Upper lobe of left lung (tissue), 6 donors: ENCODE measurements at regions not wholly inside any gene's neighbourhood (a gene's known extent, or its start where the extent isn't known, plus 50 kb on each side); places are given as distances from the start of the nearest gene placed in this dataset.
A peak's percentile ranks its signal among the peaks of the same experiment; 100 is the strongest.

ENCODE experiments used
- ATAC-seq, 2 donors: fragments of 200-7000 bp; cut with Tn5 transposase; one replicate each; pipeline ENCODE4 v1.9.1; 2022; ENCODE audit warnings: mild to moderate bottlenecking in 2 of 2, moderate library complexity in 2 of 2; ENCODE audit not compliant: low FRiP score in 2 of 2
- DNase-seq, 2 donors: peaks; one replicate each; pipeline ENCODE4 v3.0.0-alpha.2; 2019 to 2020
- H3K27ac ChIP-seq, 4 donors: fragments of 200-600 bp; sonication (generic); one replicate each; pipeline ENCODE4 v1.5.1; 2016 to 2019
- H3K27me3 ChIP-seq, 4 donors: fragments of 200-600 bp; sonication (generic); one replicate each; pipeline ENCODE4 v1.5.1; 2017 to 2019
- H3K36me3 ChIP-seq, 4 donors: fragments of 200-600 bp; sonication (generic); one replicate each; pipeline ENCODE4 v1.5.1; 2016 to 2019
- H3K4me1 ChIP-seq, 4 donors: fragments of 200-600 bp; sonication (generic); one replicate each; pipeline ENCODE4 v1.5.1; 2018 to 2019
- H3K4me3 ChIP-seq, 4 donors: fragments of 200-600 bp; sonication (generic); one replicate each; pipeline ENCODE4 v1.5.1; 2017 to 2019; ENCODE audit warnings: mild to moderate bottlenecking in 2 of 4, moderate library complexity in 1 of 4
- H3K9me3 ChIP-seq, 4 donors: fragments of 200-600 bp; sonication (generic); one replicate each; pipeline ENCODE4 v1.5.1; 2018 to 2019
- CTCF ChIP-seq, 6 experiments: fragments of 450-650 bp in 4 of 6; fragments of 200-600 bp in 2 of 6; sonication (generic) in 2 of 6; IDR thresholded peaks; one replicate each; pipeline ENCODE4 v1.5.1; 2016 to 2019; ENCODE audit warnings: antibody characterized with exemption in 6 of 6
- EP300 ChIP-seq, 4 donors: sonication (generic); formaldehyde crosslinking; IDR thresholded peaks; one replicate each; pipeline ENCODE4 v1.5.1; 2017; ENCODE audit warnings: antibody characterized with exemption in 4 of 4, control low read depth in 2 of 4
- POLR2A ChIP-seq, 4 donors: fragments of 450-650 bp; IDR thresholded peaks; one replicate each; pipeline ENCODE4 v1.5.1; 2016 to 2017; ENCODE audit warnings: antibody characterized with exemption in 4 of 4, mild to moderate bottlenecking in 2 of 4
- POLR2AphosphoS5 ChIP-seq, 2 donors: sonication (generic); formaldehyde crosslinking; IDR thresholded peaks; one replicate each; pipeline ENCODE4 v1.5.1; 2017; ENCODE audit warnings: antibody characterized with exemption in 2 of 2
- WGBS, 2 donors: methylation state at CpG; one replicate each; pipeline ENCODE4 v1.1.5; 2017 to 2018; 5-methylcytosine and 5-hydroxymethylcytosine counted together
- donor health status: DM: no; HTN: no; CAD: no; lungs with moderate emphysema.
- donor health status: DM: no; HTN: yes; CAD: no; lungs with severe emphysema.

GRCh38 chr13:62321139-62321538, 905.5 kb upstream of the PCDH20 start:
- ATAC-seq (no peak), DNase-seq (no peak)
- Histone ChIP-seq H3K27ac (no peak overlapping the region), H3K36me3 (no peaks in the 10 kb centered on the region), H3K27me3 (no peaks in the 10 kb centered on the region), H3K9me3 (no peaks in the 10 kb centered on the region), H3K4me3 (no peak overlapping the region), H3K4me1 (no peaks in the 10 kb centered on the region)
- WGBS, 2 donors = 0 to 5% methylated on average over 1 of the region's 1 CpG
- TF ChIP-seq POLR2AphosphoS5 (IDR thresholded peaks at IDR 0.05) = no peak

- no peaks in the 10 kb centered on the region for H3K4me1 ChIP-seq
- no peak for ATAC-seq
- WGBS, 2 donors = 45 to 49% methylated on average over 4 of the region's 4 CpGs
Measured at GRCh38 chr13:62320129-62321108, 904.8 kb upstream of the PCDH20 start.

GRCh38 chr13:62309904-62310303, 894.3 kb upstream of the PCDH20 start:
- no peaks in the 10 kb centered on the region for H3K9me3 ChIP-seq
- ATAC-seq = no peak
- DNase-seq = no peak
- TF ChIP-seq EP300 (IDR thresholded peaks at IDR 0.05) (no peak), CTCF (IDR thresholded peaks at IDR 0.05) (no peak), POLR2AphosphoS5 (IDR thresholded peaks at IDR 0.05) (no peak), POLR2A (IDR thresholded peaks at IDR 0.05) (no peak)
- H3K4me3 ChIP-seq = no peak overlapping the region
- no peaks in the 10 kb centered on the region for H3K36me3 ChIP-seq
- WGBS, 2 donors = 68 to 87% methylated on average over 3 of the region's 3 CpGs
- H3K27me3 ChIP-seq = no peaks in the 10 kb centered on the region
- no peak overlapping the region for H3K27ac ChIP-seq
- H3K4me1 ChIP-seq = no peaks in the 10 kb centered on the region

More at GRCh38 chr13:62320129-62321108, 904.8 kb upstream of the PCDH20 start:
- Histone ChIP-seq H3K27me3 (no peaks in the 10 kb centered on the region), H3K27ac (no peak overlapping the region), H3K36me3 (no peaks in the 10 kb centered on the region), H3K9me3 (no peaks in the 10 kb centered on the region), H3K4me3 (no peak overlapping the region)
- no peak for TF ChIP-seq POLR2AphosphoS5 (IDR thresholded peaks at IDR 0.05)
- TF ChIP-seq POLR2A (IDR thresholded peaks at IDR 0.05) = no peak
- peak in 2 of 6 experiments; percentile 12 to 19 for TF ChIP-seq CTCF (IDR thresholded peaks at IDR 0.05)
- no peak for DNase-seq

- ATAC-seq (no peak), DNase-seq (no peak)
- no peaks in the 10 kb centered on the region for H3K36me3 ChIP-seq
- WGBS, 2 donors = 48 to 80% methylated on average over 3 of the region's 3 CpGs
- H3K4me3 ChIP-seq = no peak overlapping the region
- no peak overlapping the region for H3K27ac ChIP-seq
- no peaks in the 10 kb centered on the region for H3K27me3 ChIP-seq
- H3K4me1 ChIP-seq = no peaks in the 10 kb centered on the region
- TF ChIP-seq CTCF (IDR thresholded peaks at IDR 0.05) (no peak), EP300 (IDR thresholded peaks at IDR 0.05) (no peak), POLR2A (IDR thresholded peaks at IDR 0.05) (no peak), POLR2AphosphoS5 (IDR thresholded peaks at IDR 0.05) (no peak)
- no peaks in the 10 kb centered on the region for H3K9me3 ChIP-seq
Measured at GRCh38 chr13:62305756-62306155, 890.1 kb upstream of the PCDH20 start.

GRCh38 chr13:62302341-62302740, 886.7 kb upstream of the PCDH20 start:
- no peaks in the 10 kb centered on the region for H3K4me1 ChIP-seq
- TF ChIP-seq POLR2A (IDR thresholded peaks at IDR 0.05) (no peak), EP300 (IDR thresholded peaks at IDR 0.05) (no peak), CTCF (IDR thresholded peaks at IDR 0.05) (no peak), POLR2AphosphoS5 (IDR thresholded peaks at IDR 0.05) (no peak)
- no peaks in the 10 kb centered on the region for H3K36me3 ChIP-seq
- ATAC-seq (no peak), DNase-seq (no peak)
- no peaks in the 10 kb centered on the region for H3K27me3 ChIP-seq
- H3K27ac ChIP-seq = no peak overlapping the region
- 38 to 83% methylated on average over 2 of the region's 2 CpGs for WGBS, 2 donors
- no peaks in the 10 kb centered on the region for H3K9me3 ChIP-seq
- H3K4me3 ChIP-seq = no peak overlapping the region
